Suprapubic skin (tissue), 4 donors: ENCODE measurements at regions not wholly inside any gene's neighbourhood (a gene's known extent, or its start where the extent isn't known, plus 50 kb on each side); places are given as distances from the start of the nearest gene placed in this dataset.

Experiments
- CTCF ChIP-seq, 2 donors: fragments of 200-600 bp in 1 of 2; fragments of 450-650 bp in 1 of 2; sonication (generic) in 1 of 2; IDR thresholded peaks; one replicate each; pipeline ENCODE4 v1.5.1; 2016 to 2019; ENCODE audit warnings: antibody characterized with exemption in 2 of 2, mild to moderate bottlenecking in 1 of 2, moderate library complexity in 1 of 2
- EP300 ChIP-seq: sonication (generic); formaldehyde crosslinking; IDR thresholded peaks from one replicate; pipeline ENCODE4 v1.6.1; 2017; ENCODE audit warnings: antibody characterized with exemption
- POLR2AphosphoS5 ChIP-seq, 3 donors: sonication (generic); formaldehyde crosslinking; IDR thresholded peaks; one replicate each; pipeline ENCODE4 v1.6.1; 2017; ENCODE audit warnings: antibody characterized with exemption in 3 of 3

- TF ChIP-seq CTCF (IDR thresholded peaks at IDR 0.05): no peak
- no peak for TF ChIP-seq POLR2AphosphoS5 (IDR thresholded peaks at IDR 0.05)
- TF ChIP-seq EP300: no peak
Measured at GRCh38 chr2:215625207-215625606, 189.3 kb upstream of the FN1 start.
